ENCODE measurements at regions not wholly inside any gene's neighbourhood (a gene's known extent, or its start where the extent isn't known, plus 50 kb on each side); places are given as distances from the start of the nearest gene placed in this dataset.

- no peak overlapping the region for H3K27ac ChIP-seq (ENCODE audit: low read length)
- H3K4me3 ChIP-seq (ENCODE audit: low read length) = no peak overlapping the region
- no peaks in the 10 kb centered on the region for H3K36me3 ChIP-seq (ENCODE audit: control insufficient read depth, low read depth, low read length)
- H3K9ac ChIP-seq (ENCODE audit: low read length) = no peak overlapping the region
- no peaks in the 10 kb centered on the region for H3K4me1 ChIP-seq (ENCODE audit: control insufficient read depth, low read depth, low read length)
- H3K9me3 ChIP-seq (ENCODE audit: control insufficient read depth, low read depth, low read length) = no peaks in the 10 kb centered on the region
- H3K27me3 ChIP-seq (ENCODE audit: control insufficient read depth, insufficient read depth, low read length) = no peaks in the 10 kb centered on the region
These were observed 279.4 kb downstream of the ZBBX start for GRCh38 chr3:167100651-167101050.

- H3K4me1 ChIP-seq (ENCODE audit: control insufficient read depth, low read depth, low read length) = no peaks in the 10 kb centered on the region
- H3K9me3 ChIP-seq (ENCODE audit: control insufficient read depth, low read depth, low read length) = no peaks in the 10 kb centered on the region
- H3K4me3 ChIP-seq (ENCODE audit: low read length) = no peak overlapping the region
- no peak overlapping the region for H3K27ac ChIP-seq (ENCODE audit: low read length)
- H3K9ac ChIP-seq (ENCODE audit: low read length) = no peak overlapping the region
- H3K36me3 ChIP-seq (ENCODE audit: control insufficient read depth, low read depth, low read length) = no peaks in the 10 kb centered on the region
- H3K27me3 ChIP-seq (ENCODE audit: control insufficient read depth, insufficient read depth, low read length) = no peaks in the 10 kb centered on the region
These were observed 279.9 kb downstream of the ZBBX start for GRCh38 chr3:167100200-167100599.

GRCh38 chr3:167095976-167096375, 284.1 kb downstream of the ZBBX start:
- Histone ChIP-seq H3K4me3 (ENCODE audit: low read length) (no peak overlapping the region), H3K9ac (ENCODE audit: low read length) (no peak overlapping the region), H3K9me3 (ENCODE audit: control insufficient read depth, low read depth, low read length) (no peaks in the 10 kb centered on the region), H3K4me1 (ENCODE audit: control insufficient read depth, low read depth, low read length) (no peaks in the 10 kb centered on the region), H3K36me3 (ENCODE audit: control insufficient read depth, low read depth, low read length) (no peaks in the 10 kb centered on the region), H3K27ac (ENCODE audit: low read length) (no peak overlapping the region), H3K27me3 (ENCODE audit: control insufficient read depth, insufficient read depth, low read length) (no peaks in the 10 kb centered on the region)

DNA sequence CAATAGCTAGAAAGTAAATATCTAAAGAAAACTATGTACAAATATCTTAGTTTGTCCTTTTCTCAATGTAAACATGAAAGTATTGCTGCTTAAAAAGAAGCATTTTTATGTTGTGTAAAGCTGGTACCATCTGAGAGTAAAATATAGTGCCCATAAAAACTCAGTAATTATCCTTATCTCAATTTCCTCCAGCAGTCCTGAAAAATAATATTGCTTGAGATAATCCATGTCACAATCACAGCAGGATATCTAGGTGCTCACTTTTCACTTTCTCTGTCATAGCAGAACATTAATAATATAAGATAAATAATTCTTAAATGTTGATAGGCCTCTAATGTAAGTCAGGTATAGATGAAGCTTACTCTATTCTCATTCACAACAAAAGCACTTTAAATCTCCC, 285.5 kb downstream of the ZBBX start:
- Histone ChIP-seq H3K9me3 (ENCODE audit: control insufficient read depth, low read depth, low read length) (no peaks in the 10 kb centered on the region), H3K9ac (ENCODE audit: low read length) (no peak overlapping the region), H3K27me3 (ENCODE audit: control insufficient read depth, insufficient read depth, low read length) (no peaks in the 10 kb centered on the region), H3K36me3 (ENCODE audit: control insufficient read depth, low read depth, low read length) (no peaks in the 10 kb centered on the region), H3K4me3 (ENCODE audit: low read length) (no peak overlapping the region), H3K27ac (ENCODE audit: low read length) (no peak overlapping the region), H3K4me1 (ENCODE audit: control insufficient read depth, low read depth, low read length) (no peaks in the 10 kb centered on the region)

GRCh38 chr3:167091226-167091625, 288.9 kb downstream of the ZBBX start:
- Histone ChIP-seq H3K9ac (ENCODE audit: low read length) (no peak overlapping the region), H3K4me1 (ENCODE audit: control insufficient read depth, low read depth, low read length) (no peaks in the 10 kb centered on the region), H3K27ac (ENCODE audit: low read length) (no peak overlapping the region), H3K27me3 (ENCODE audit: control insufficient read depth, insufficient read depth, low read length) (no peaks in the 10 kb centered on the region), H3K36me3 (ENCODE audit: control insufficient read depth, low read depth, low read length) (no peaks in the 10 kb centered on the region), H3K9me3 (ENCODE audit: control insufficient read depth, low read depth, low read length) (no peaks in the 10 kb centered on the region), H3K4me3 (ENCODE audit: low read length) (no peak overlapping the region)

GRCh38 chr3:167084545-167084944, 295.6 kb downstream of the ZBBX start:
- no peak overlapping the region for H3K4me3 ChIP-seq (ENCODE audit: low read length)
- no peaks in the 10 kb centered on the region for H3K36me3 ChIP-seq (ENCODE audit: control insufficient read depth, low read depth, low read length)
- no peaks in the 10 kb centered on the region for H3K4me1 ChIP-seq (ENCODE audit: control insufficient read depth, low read depth, low read length)
- no peak overlapping the region for H3K27ac ChIP-seq (ENCODE audit: low read length)
- H3K27me3 ChIP-seq (ENCODE audit: control insufficient read depth, insufficient read depth, low read length) = no peaks in the 10 kb centered on the region
- no peaks in the 10 kb centered on the region for H3K9me3 ChIP-seq (ENCODE audit: control insufficient read depth, low read depth, low read length)
- no peak overlapping the region for H3K9ac ChIP-seq (ENCODE audit: low read length)

DNA sequence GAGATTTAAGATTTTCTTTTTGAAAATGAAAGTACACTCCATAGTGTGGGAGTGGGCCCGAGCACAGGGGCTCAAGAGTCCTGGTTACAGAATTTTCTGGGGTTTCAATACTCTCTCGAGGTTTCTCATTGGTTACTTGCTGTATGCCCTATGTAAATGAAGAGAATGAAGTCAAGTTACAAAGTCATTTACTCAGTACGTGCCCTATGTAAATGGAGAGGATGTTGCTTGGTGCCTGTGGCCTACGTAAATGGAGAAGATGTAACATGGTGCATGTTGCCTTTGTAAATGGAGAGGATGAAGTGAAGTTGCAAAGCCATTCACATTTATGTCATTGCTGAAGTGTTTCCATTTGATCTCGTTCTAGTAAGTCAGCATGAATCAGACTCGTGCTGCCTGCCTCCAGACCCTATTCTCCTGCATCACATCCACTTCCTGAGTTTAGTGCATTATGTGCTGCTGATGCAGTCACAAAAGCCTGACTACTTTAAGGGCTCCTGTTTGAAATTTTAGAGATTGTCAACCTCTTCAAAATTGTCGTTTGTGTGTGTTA, 302.0 kb downstream of the ZBBX start:
- Histone ChIP-seq H3K36me3 (ENCODE audit: control insufficient read depth, low read depth, low read length) (no peaks in the 10 kb centered on the region), H3K4me3 (ENCODE audit: low read length) (no peak overlapping the region)

DNA sequence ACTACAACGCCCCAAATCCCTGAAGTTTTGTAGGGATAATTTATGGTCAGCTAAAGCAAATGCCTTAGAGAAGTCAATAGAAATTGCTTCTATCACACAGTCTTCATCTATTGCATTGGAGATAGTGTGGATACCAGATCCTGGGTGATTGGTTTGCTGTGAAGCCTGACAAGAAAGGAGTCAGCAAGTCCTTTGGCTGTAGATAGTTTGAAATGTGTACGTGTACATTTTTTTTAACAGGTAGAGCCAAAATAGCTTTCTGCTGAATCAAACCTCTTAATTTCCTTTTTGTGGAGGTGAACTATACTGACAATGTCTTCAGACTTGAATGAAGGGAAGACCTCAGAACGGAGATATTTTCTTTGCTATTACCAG, 312.3 kb downstream of the ZBBX start:
- Histone ChIP-seq H3K27ac (ENCODE audit: low read length) (no peak overlapping the region), H3K4me1 (ENCODE audit: control insufficient read depth, low read depth, low read length) (no peaks in the 10 kb centered on the region), H3K9me3 (ENCODE audit: control insufficient read depth, low read depth, low read length) (no peaks in the 10 kb centered on the region), H3K36me3 (ENCODE audit: control insufficient read depth, low read depth, low read length) (no peaks in the 10 kb centered on the region), H3K4me3 (ENCODE audit: low read length) (no peak overlapping the region), H3K9ac (ENCODE audit: low read length) (no peak overlapping the region), H3K27me3 (ENCODE audit: control insufficient read depth, insufficient read depth, low read length) (no peaks in the 10 kb centered on the region)

More for the DNA sequence above, 302.0 kb downstream of the ZBBX start:
- no peak overlapping the region for H3K9ac ChIP-seq (ENCODE audit: low read length)
- H3K27ac ChIP-seq (ENCODE audit: low read length) = no peak overlapping the region
- H3K9me3 ChIP-seq (ENCODE audit: control insufficient read depth, low read depth, low read length) = no peaks in the 10 kb centered on the region
- no peaks in the 10 kb centered on the region for H3K27me3 ChIP-seq (ENCODE audit: control insufficient read depth, insufficient read depth, low read length)
- peaks cover 4% of the 10 kb centered on the region for H3K4me1 ChIP-seq (ENCODE audit: control insufficient read depth, low read depth, low read length)

DNA sequence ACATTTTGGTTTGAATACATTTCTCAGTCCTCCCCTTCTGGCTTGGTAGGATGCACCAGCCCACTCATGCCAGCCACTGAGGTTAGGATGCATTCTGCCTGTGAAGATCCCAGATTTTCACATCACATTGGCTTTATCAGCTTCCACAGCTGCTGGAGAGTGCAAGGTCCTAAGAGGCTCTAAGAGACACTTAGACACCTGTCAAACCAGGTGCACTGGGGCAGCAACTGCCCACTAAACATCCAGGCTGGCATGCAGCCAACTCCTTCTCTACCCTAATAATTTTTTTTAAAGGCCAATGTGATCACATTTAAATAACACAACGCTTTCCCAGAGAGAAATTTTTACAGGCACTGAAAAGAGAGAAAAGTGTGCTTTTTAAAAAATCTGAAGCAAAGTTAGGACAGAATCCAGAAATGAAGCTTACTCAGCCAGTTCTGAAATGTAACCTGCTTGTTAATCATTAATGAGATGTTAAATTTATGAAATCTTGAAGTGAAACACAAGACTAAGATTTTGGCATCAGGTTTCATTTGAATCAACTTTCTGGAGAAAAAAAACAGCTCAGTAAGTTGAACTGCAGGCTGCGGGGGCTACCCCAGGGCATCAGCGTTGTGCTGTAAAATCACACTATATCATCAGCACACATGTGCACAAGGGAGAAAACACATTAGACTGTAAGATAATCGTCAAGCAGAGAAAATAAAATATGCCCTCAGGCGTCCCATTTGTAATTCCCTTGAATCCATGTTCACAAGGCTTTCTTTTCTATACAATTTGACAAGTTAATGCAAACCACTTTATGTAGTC, 312.9 kb downstream of the ZBBX start:
- no peaks in the 10 kb centered on the region for H3K4me1 ChIP-seq (ENCODE audit: control insufficient read depth, low read depth, low read length)
- no peak overlapping the region for H3K27ac ChIP-seq (ENCODE audit: low read length)
- H3K27me3 ChIP-seq (ENCODE audit: control insufficient read depth, insufficient read depth, low read length) = no peaks in the 10 kb centered on the region
- no peak overlapping the region for H3K9ac ChIP-seq (ENCODE audit: low read length)
- no peaks in the 10 kb centered on the region for H3K9me3 ChIP-seq (ENCODE audit: control insufficient read depth, low read depth, low read length)
- no peaks in the 10 kb centered on the region for H3K36me3 ChIP-seq (ENCODE audit: control insufficient read depth, low read depth, low read length)
- no peak overlapping the region for H3K4me3 ChIP-seq (ENCODE audit: low read length)

- H3K4me1 ChIP-seq (ENCODE audit: control insufficient read depth, low read depth, low read length) = no peaks in the 10 kb centered on the region
- no peak overlapping the region for H3K27ac ChIP-seq (ENCODE audit: low read length)
- no peak overlapping the region for H3K4me3 ChIP-seq (ENCODE audit: low read length)
- no peaks in the 10 kb centered on the region for H3K36me3 ChIP-seq (ENCODE audit: control insufficient read depth, low read depth, low read length)
- no peak overlapping the region for H3K9ac ChIP-seq (ENCODE audit: low read length)
- H3K9me3 ChIP-seq (ENCODE audit: control insufficient read depth, low read depth, low read length) = no peaks in the 10 kb centered on the region
- H3K27me3 ChIP-seq (ENCODE audit: control insufficient read depth, insufficient read depth, low read length) = no peaks in the 10 kb centered on the region
These were observed 322.5 kb downstream of the ZBBX start for GRCh38 chr3:167057581-167057980.

DNA sequence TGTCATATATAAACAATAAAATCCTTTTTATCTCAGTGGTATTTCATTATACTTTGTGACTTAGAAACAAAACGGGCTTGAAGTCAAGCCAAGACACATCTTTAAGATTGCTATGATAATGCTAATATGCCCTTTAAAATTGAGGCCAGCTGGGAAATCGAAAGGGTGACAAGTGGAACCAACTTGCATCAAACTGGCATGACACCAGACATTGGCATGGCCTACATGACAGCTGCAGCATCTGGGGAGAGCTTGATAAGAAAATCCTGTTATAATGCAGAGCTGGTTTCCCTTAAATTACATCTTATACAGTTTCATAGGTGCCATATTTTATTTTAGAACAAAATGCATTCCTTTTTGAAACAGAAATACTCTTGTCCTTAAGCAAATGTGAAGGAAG, 325.2 kb downstream of the ZBBX start:
- Histone ChIP-seq H3K9ac (ENCODE audit: low read length) (no peak overlapping the region), H3K27me3 (ENCODE audit: control insufficient read depth, insufficient read depth, low read length) (no peaks in the 10 kb centered on the region), H3K4me1 (ENCODE audit: control insufficient read depth, low read depth, low read length) (peaks cover 5% of the 10 kb centered on the region), H3K4me3 (ENCODE audit: low read length) (no peak overlapping the region), H3K36me3 (ENCODE audit: control insufficient read depth, low read depth, low read length) (no peaks in the 10 kb centered on the region), H3K9me3 (ENCODE audit: control insufficient read depth, low read depth, low read length) (no peaks in the 10 kb centered on the region), H3K27ac (ENCODE audit: low read length) (no peak overlapping the region)

- no peak overlapping the region for H3K27ac ChIP-seq (ENCODE audit: low read length)
- no peak overlapping the region for H3K9ac ChIP-seq (ENCODE audit: low read length)
- peaks cover 5% of the 10 kb centered on the region for H3K4me1 ChIP-seq (ENCODE audit: control insufficient read depth, low read depth, low read length)
- H3K9me3 ChIP-seq (ENCODE audit: control insufficient read depth, low read depth, low read length) = no peaks in the 10 kb centered on the region
- H3K36me3 ChIP-seq (ENCODE audit: control insufficient read depth, low read depth, low read length) = no peaks in the 10 kb centered on the region
- no peak overlapping the region for H3K4me3 ChIP-seq (ENCODE audit: low read length)
- no peaks in the 10 kb centered on the region for H3K27me3 ChIP-seq (ENCODE audit: control insufficient read depth, insufficient read depth, low read length)
These were observed 328.7 kb downstream of the ZBBX start for GRCh38 chr3:167051421-167051820.

All from iPS-18a (cell line).